Stimulated activated CD4-positive, alpha-beta T cell treated with anti-CD3 and anti-CD28 coated beads, Interleukin-4, amount 100 ng/mL, for 24 hours (primary cell): ENCODE measurements at regions not wholly inside any gene's neighbourhood (a gene's known extent, or its start where the extent isn't known, plus 50 kb on each side); places are given as distances from the start of the nearest gene placed in this dataset.

Source experiments
- DNase-seq: peaks from one replicate; pipeline ENCODE4 v3.0.0-alpha.2; 2020

GRCh38 chr5:68730220-68730978 is 363.4 kb upstream of the SLC30A5 start:
- no peak for DNase-seq

- DNase-seq, result no peak
Measured at GRCh38 chr5:68730979-68731654, 362.7 kb upstream of the SLC30A5 start.

- DNase-seq, result no peak
Measured at GRCh38 chr5:68732251-68732650, 361.6 kb upstream of the SLC30A5 start.

- DNase-seq, result no peak
Measured at GRCh38 chr5:68734781-68735180, 359.0 kb upstream of the SLC30A5 start.

GRCh38 chr5:68738236-68738635 is 355.6 kb upstream of the SLC30A5 start:
- no peak for DNase-seq

GRCh38 chr5:68738841-68739240 is 355.0 kb upstream of the SLC30A5 start:
- DNase-seq, result no peak

- DNase-seq, result no peak
Measured at GRCh38 chr5:68739752-68740151, 354.1 kb upstream of the SLC30A5 start.

- DNase-seq, result no peak
Measured at GRCh38 chr5:68740226-68740910, 353.4 kb upstream of the SLC30A5 start.

- no peak for DNase-seq
Measured at GRCh38 chr5:68744206-68744605, 349.6 kb upstream of the SLC30A5 start.

- DNase-seq, result no peak
Measured at GRCh38 chr5:68745448-68745847, 348.4 kb upstream of the SLC30A5 start.

- DNase-seq, result no peak
Measured at GRCh38 chr5:68746220-68746619, 347.6 kb upstream of the SLC30A5 start.

GRCh38 chr5:68746643-68747420 is 347.0 kb upstream of the SLC30A5 start:
- DNase-seq, result no peak

- DNase-seq, result no peak
Measured at GRCh38 chr5:68747521-68747920, 346.3 kb upstream of the SLC30A5 start.

GRCh38 chr5:68748101-68748500 is 345.7 kb upstream of the SLC30A5 start:
- DNase-seq, result no peak

GRCh38 chr5:68749077-68749476 is 344.7 kb upstream of the SLC30A5 start:
- DNase-seq, result no peak

GRCh38 chr5:68749631-68750030 is 344.2 kb upstream of the SLC30A5 start:
- no peak for DNase-seq

- DNase-seq, result no peak
Measured at GRCh38 chr5:68751661-68752060, 342.2 kb upstream of the SLC30A5 start.

GRCh38 chr5:68754536-68754935 is 339.3 kb upstream of the SLC30A5 start:
- no peak for DNase-seq

- DNase-seq, result no peak
Measured at GRCh38 chr5:68755293-68755692, 338.5 kb upstream of the SLC30A5 start.

- DNase-seq, result no peak
Measured at GRCh38 chr5:68757006-68757405, 336.8 kb upstream of the SLC30A5 start.

GRCh38 chr5:68757626-68758212 is 336.1 kb upstream of the SLC30A5 start:
- no peak for DNase-seq

- no peak for DNase-seq
Measured at GRCh38 chr5:68759593-68759992, 334.2 kb upstream of the SLC30A5 start.

- DNase-seq, result no peak
Measured at GRCh38 chr5:68762201-68762600, 331.6 kb upstream of the SLC30A5 start.
